ENCODE measurements at regions not wholly inside any gene's neighbourhood (a gene's known extent, or its start where the extent isn't known, plus 50 kb on each side); places are given as distances from the start of the nearest gene placed in this dataset.

DNA sequence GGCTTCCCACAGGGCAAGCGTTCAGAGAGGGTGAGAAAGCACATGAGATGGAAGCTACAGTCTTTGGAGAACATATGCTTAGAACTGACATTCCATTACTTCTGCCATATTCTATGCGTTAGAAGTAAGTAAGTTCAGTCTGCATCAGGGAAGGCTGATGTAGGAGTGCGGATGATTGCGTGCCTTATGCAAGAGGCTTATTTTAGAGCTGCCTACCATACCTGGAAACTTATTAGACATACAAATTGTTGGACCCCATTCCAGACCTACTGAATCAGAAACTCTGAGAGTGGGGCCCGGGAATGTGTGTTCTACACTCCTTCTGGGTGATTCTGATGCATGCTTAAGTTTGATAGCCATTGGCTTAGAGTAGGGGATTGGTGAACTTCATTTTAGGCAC is 174.9 kb downstream of the KTN1 start:
- DNase-seq (ENCODE audit: low spot score) = no peak
- H3K4me1 ChIP-seq (ENCODE audit: insufficient read depth, low read length, poor library complexity, severe bottlenecking) = peaks cover 32% of the 10 kb centered on the region
- H3K27me3 ChIP-seq (replicated peaks; ENCODE audit: insufficient read depth, low read depth, low read length, poor library complexity) = no peaks in the 10 kb centered on the region
- intact Hi-C loops (cut with micrococcal nuclease; ENCODE audit: unreplicated experiment) = no loop called here
- no peak overlapping the region for H3K27ac ChIP-seq (ENCODE audit: low read depth, low read length, poor library complexity, severe bottlenecking)
- H3K9me3 ChIP-seq (ENCODE audit: low read depth, low read length, poor library complexity, severe bottlenecking) = no peaks in the 10 kb centered on the region
- ChIA-PET CTCF (no interaction called here), POLR2A (ENCODE audit: low non-redundant PET) (no interaction called here)
- H3K4me3 ChIP-seq (ENCODE audit: low read depth, low read length, poor library complexity, severe bottlenecking) = no peak overlapping the region
- no TSS peak for BruUV-seq (replicated peaks)
- no peaks in the 10 kb centered on the region for H3K36me3 ChIP-seq (ENCODE audit: insufficient read depth, low read length, poor library complexity, severe bottlenecking)
- no peak for TF ChIP-seq EZH2 (IDR thresholded peaks at IDR 0.05; ENCODE audit: borderline replicate concordance, low read depth, low read length, poor library complexity, severe bottlenecking)
- TF ChIP-seq, protein P1, sequence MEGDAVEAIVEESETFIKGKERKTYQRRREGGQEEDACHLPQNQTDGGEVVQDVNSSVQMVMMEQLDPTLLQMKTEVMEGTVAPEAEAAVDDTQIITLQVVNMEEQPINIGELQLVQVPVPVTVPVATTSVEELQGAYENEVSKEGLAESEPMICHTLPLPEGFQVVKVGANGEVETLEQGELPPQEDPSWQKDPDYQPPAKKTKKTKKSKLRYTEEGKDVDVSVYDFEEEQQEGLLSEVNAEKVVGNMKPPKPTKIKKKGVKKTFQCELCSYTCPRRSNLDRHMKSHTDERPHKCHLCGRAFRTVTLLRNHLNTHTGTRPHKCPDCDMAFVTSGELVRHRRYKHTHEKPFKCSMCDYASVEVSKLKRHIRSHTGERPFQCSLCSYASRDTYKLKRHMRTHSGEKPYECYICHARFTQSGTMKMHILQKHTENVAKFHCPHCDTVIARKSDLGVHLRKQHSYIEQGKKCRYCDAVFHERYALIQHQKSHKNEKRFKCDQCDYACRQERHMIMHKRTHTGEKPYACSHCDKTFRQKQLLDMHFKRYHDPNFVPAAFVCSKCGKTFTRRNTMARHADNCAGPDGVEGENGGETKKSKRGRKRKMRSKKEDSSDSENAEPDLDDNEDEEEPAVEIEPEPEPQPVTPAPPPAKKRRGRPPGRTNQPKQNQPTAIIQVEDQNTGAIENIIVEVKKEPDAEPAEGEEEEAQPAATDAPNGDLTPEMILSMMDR (conservative IDR thresholded peaks at IDR 0.05; ENCODE audit: low read depth, low read length) = no peak

- CTCF ChIA-PET = no interaction called here
- TF ChIP-seq, protein P1 (conservative IDR thresholded peaks at IDR 0.05; ENCODE audit: low read depth, low read length) = no peak
- TF ChIP-seq EZH2 (IDR thresholded peaks at IDR 0.05; ENCODE audit: borderline replicate concordance, low read depth, low read length, poor library complexity, severe bottlenecking) = no peak
These were observed 176.1 kb downstream of the KTN1 start for GRCh38 chr14:55756078-55756477.

DNA sequence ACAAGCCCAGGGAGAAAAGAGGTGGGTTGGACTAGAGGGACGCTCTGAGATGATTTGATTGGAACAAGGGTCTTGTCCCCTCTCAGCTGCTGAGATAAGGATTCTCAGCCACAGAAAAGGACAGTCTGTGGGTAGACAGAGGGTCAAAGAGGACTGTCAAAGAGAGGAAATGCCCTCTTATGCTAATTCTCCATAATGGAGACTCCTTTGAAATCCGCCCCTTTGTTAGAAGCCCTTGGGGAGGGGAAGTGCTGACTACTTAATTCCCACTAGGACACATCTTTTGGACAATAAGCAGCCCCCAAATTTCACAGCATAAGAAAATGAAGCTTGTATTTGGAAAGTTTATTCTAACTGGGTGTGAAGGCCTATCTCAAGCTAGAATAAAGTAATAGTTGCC is 176.6 kb downstream of the KTN1 start:
- Histone ChIP-seq H3K27me3 (replicated peaks; ENCODE audit: insufficient read depth, low read depth, low read length, poor library complexity) (no peaks in the 10 kb centered on the region), H3K4me1 (ENCODE audit: insufficient read depth, low read length, poor library complexity, severe bottlenecking) (peaks cover 32% of the 10 kb centered on the region), H3K27ac (ENCODE audit: low read depth, low read length, poor library complexity, severe bottlenecking) (no peak overlapping the region), H3K36me3 (ENCODE audit: insufficient read depth, low read length, poor library complexity, severe bottlenecking) (no peaks in the 10 kb centered on the region), H3K9me3 (ENCODE audit: low read depth, low read length, poor library complexity, severe bottlenecking) (no peaks in the 10 kb centered on the region), H3K4me3 (ENCODE audit: low read depth, low read length, poor library complexity, severe bottlenecking) (no peak overlapping the region)
- intact Hi-C loops (cut with micrococcal nuclease; ENCODE audit: unreplicated experiment) = no loop called here
- TF ChIP-seq, protein P1 (conservative IDR thresholded peaks at IDR 0.05; ENCODE audit: low read depth, low read length) = no peak
- TF ChIP-seq EZH2 (IDR thresholded peaks at IDR 0.05; ENCODE audit: borderline replicate concordance, low read depth, low read length, poor library complexity, severe bottlenecking) = no peak
- ChIA-PET CTCF (no interaction called here), POLR2A (ENCODE audit: low non-redundant PET) (interaction anchor here (0.6 kb wide), 1 partner anchor 38 kb away, joined by 3 read pairs; no protein-coding TSS in a partner anchor)
- peak; percentile 65 for DNase-seq (ENCODE audit: low spot score)
- BruUV-seq (replicated peaks) = no TSS peak

More at GRCh38 chr14:55756078-55756477, 176.1 kb downstream of the KTN1 start:
- no peak overlapping the region for H3K27ac ChIP-seq (ENCODE audit: low read depth, low read length, poor library complexity, severe bottlenecking)
- no peaks in the 10 kb centered on the region for H3K27me3 ChIP-seq (replicated peaks; ENCODE audit: insufficient read depth, low read depth, low read length, poor library complexity)
- no peaks in the 10 kb centered on the region for H3K9me3 ChIP-seq (ENCODE audit: low read depth, low read length, poor library complexity, severe bottlenecking)
- H3K4me1 ChIP-seq (ENCODE audit: insufficient read depth, low read length, poor library complexity, severe bottlenecking) = peaks cover 32% of the 10 kb centered on the region
- intact Hi-C loops (cut with micrococcal nuclease; ENCODE audit: unreplicated experiment) = no loop called here
- POLR2A ChIA-PET (ENCODE audit: low non-redundant PET) = interaction anchor here (0.6 kb wide), 1 partner anchor 38 kb away, joined by 3 read pairs; no protein-coding TSS in a partner anchor
- no peak for DNase-seq (ENCODE audit: low spot score)
- BruUV-seq (replicated peaks) = no TSS peak
- H3K4me3 ChIP-seq (ENCODE audit: low read depth, low read length, poor library complexity, severe bottlenecking) = no peak overlapping the region
- no peaks in the 10 kb centered on the region for H3K36me3 ChIP-seq (ENCODE audit: insufficient read depth, low read length, poor library complexity, severe bottlenecking)
